GM19328 (cell line): ENCODE measurements at regions not wholly inside any gene's neighbourhood (a gene's known extent, or its start where the extent isn't known, plus 50 kb on each side); places are given as distances from the start of the nearest gene placed in this dataset.
"Not testable (repeated sequence)": the region's sequence is repeated elsewhere in the genome, so short reads cannot be mapped to it uniquely, and the experiment has no call there.

Experiments used
- ATAC-seq: cut with Tn5 transposase; IDR thresholded peaks from one replicate; pipeline ENCODE4 v1.9.1; 2021; ENCODE audit warnings: mild to moderate bottlenecking, moderate library complexity; ENCODE audit not compliant: unreplicated experiment

- ATAC-seq: no peak
These were observed 791.5 kb downstream of the BCL11A start for GRCh38 chr2:59761966-59762365.

- ATAC-seq: no peak
These were observed 797.3 kb downstream of the BCL11A start for GRCh38 chr2:59756150-59756549.

GRCh38 chr2:59754011-59754735 lies 799.3 kb downstream of the BCL11A start:
- no peak for ATAC-seq

GRCh38 chr2:59752512-59752911 lies 800.9 kb downstream of the BCL11A start:
- ATAC-seq: no peak

GRCh38 chr2:59752071-59752470 lies 801.4 kb downstream of the BCL11A start:
- ATAC-seq: no peak

- ATAC-seq: not testable (repeated sequence)
These were observed 802.2 kb downstream of the BCL11A start for GRCh38 chr2:59751214-59751613.

- no peak for ATAC-seq
These were observed 807.2 kb downstream of the BCL11A start for GRCh38 chr2:59746291-59746690.

GRCh38 chr2:59745085-59745484 lies 808.4 kb downstream of the BCL11A start:
- no peak for ATAC-seq

GRCh38 chr2:59744436-59744835 lies 809.0 kb downstream of the BCL11A start:
- ATAC-seq: no peak

- no peak for ATAC-seq
These were observed 811.6 kb downstream of the BCL11A start for GRCh38 chr2:59741840-59742239.

GRCh38 chr2:59739166-59739565 lies 814.3 kb downstream of the BCL11A start:
- ATAC-seq: no peak

- ATAC-seq: no peak
These were observed 816.2 kb downstream of the BCL11A start for GRCh38 chr2:59737299-59737698.

- ATAC-seq: no peak
These were observed 818.7 kb downstream of the BCL11A start for GRCh38 chr2:59734743-59735142.

GRCh38 chr2:59733970-59734369 lies 819.5 kb downstream of the BCL11A start:
- ATAC-seq: no peak

- no peak for ATAC-seq
These were observed 819.9 kb downstream of the BCL11A start for GRCh38 chr2:59733567-59733930.

GRCh38 chr2:59732871-59733566 lies 820.4 kb downstream of the BCL11A start:
- no peak for ATAC-seq

GRCh38 chr2:59727121-59727590 lies 826.3 kb downstream of the BCL11A start:
- no peak for ATAC-seq

GRCh38 chr2:59726228-59727120 lies 827.0 kb downstream of the BCL11A start:
- ATAC-seq: no peak

GRCh38 chr2:59724746-59725145 lies 828.7 kb downstream of the BCL11A start:
- no peak for ATAC-seq

GRCh38 chr2:59720296-59720866 lies 833.1 kb downstream of the BCL11A start:
- no peak for ATAC-seq

- no peak for ATAC-seq
These were observed 839.9 kb downstream of the BCL11A start for GRCh38 chr2:59713577-59713976.
